NCI-H2227 (cell line): ENCODE measurements at regions not wholly inside any gene's neighbourhood (a gene's known extent, or its start where the extent isn't known, plus 50 kb on each side); places are given as distances from the start of the nearest gene placed in this dataset.
"Not testable (repeated sequence)": the region's sequence is repeated elsewhere in the genome, so short reads cannot be mapped to it uniquely, and the experiment has no call there.

Experiments used
- DNase-seq: peaks from one replicate; lab custom pipeline; 2025; ENCODE audit not compliant: unreplicated experiment; lab: John Stamatoyannopoulos, UW

DNA sequence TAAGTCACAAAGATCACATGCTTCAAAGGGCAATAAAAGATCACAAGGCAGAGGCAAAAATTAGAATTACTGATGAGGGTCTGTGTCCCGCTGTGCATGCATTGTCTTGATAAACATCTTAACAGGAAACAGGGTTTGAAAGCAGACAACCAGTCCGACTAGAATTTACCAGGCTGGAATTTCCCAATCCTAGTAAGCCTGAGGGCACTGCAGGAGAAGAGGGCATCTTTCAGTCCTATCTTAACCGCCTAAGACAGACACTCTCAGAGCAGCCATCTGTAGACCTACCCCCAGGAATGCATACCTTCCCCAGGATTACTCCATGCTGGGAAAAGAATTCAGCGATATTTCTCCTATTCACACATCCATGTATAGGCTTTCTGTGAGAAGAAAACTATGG is 465.8 kb upstream of the TMEFF2 start:
- DNase-seq, result not testable (repeated sequence)

- peak; percentile 68 for DNase-seq
These were observed 462.6 kb upstream of the TMEFF2 start for GRCh38 chr2:192657362-192657761.

GRCh38 chr2:192655916-192656315 is 461.2 kb upstream of the TMEFF2 start:
- no peak for DNase-seq

DNA sequence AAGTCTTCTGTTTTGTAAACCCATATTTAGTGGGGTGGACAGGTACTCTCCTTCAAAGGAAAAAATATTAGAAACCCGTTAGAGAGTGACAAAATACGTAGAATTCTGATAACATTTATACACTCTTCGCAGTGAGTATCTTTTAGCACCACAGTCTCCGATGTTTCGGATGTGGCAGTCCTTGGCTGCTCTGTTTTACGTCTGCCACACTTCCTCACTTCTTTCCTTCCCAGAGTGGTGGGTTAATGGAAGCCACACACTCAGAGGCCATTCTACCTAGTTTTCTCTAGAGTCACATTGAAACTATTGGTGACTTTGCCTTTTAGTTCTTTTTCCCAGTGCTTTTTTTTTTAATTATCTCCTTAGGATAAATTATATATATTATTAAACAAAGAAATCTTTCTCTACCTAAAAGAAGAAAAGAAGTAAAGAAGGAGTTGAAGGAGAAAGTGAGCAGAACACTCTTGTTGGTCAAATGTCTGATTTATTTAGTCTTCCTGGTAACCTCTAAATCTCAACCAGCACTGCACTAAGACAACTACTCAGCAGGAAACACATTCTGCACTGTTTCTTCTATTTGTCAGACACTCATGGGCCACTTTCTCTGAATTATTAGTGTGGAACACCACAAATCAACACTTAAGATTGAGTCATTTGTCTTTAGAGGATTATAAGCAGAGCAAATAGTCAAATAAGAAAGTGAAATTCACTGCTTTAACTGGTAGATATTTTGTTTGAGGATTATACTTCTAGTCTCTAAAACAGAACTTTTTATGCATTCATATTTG is 451.3 kb upstream of the TMEFF2 start:
- no peak for DNase-seq

DNA sequence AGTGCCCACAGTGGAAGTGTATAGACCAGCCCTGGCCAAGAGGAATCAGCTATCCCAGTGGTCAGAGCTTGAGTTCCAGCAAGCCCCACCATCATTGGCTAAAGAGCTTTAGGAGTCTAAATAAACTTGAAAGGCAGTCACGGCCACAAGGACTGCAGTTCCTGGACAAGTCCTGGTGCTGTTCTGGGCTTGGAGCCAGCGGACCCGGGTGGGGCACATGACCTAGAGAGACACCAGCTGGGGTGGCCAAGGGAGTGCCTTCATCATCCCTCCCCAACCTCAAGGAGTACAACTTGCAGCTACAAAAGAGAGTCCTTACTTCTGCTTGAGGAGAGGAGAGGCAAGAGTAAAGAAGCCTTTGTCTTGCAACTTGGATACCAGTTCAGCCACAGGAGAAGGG is 439.8 kb upstream of the TMEFF2 start:
- no peak for DNase-seq

- DNase-seq, result no peak
These were observed 433.3 kb upstream of the TMEFF2 start for GRCh38 chr2:192628017-192628416.

GRCh38 chr2:192615105-192615504 is 420.4 kb upstream of the TMEFF2 start:
- DNase-seq, result no peak

- no peak for DNase-seq
These were observed 409.6 kb upstream of the TMEFF2 start for GRCh38 chr2:192604295-192604694.

DNA sequence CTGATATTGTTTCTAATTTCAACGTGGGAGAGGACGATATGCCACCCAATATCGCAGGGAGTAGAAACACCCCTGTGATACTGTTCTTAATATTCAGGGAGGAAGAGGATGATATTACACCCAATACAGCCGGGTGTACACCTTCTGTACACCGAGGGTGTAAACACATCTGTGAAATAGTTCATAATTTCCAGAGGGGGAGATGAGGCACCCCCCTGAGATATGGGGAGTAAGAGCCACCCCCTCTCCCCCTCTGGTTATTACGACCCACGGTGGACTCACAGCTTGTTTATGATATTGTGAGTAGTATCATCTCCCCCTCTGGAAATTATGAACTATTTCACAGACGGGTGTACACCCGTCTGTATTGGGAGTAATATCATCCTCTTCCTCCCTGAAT is 403.9 kb upstream of the TMEFF2 start:
- DNase-seq, result not testable (repeated sequence)

GRCh38 chr2:192593561-192593960 is 398.8 kb upstream of the TMEFF2 start:
- DNase-seq, result no peak

- no peak for DNase-seq
These were observed 396.9 kb upstream of the TMEFF2 start for GRCh38 chr2:192591617-192592016.

- no peak for DNase-seq
These were observed 390.7 kb upstream of the TMEFF2 start for GRCh38 chr2:192585418-192585817.

DNA sequence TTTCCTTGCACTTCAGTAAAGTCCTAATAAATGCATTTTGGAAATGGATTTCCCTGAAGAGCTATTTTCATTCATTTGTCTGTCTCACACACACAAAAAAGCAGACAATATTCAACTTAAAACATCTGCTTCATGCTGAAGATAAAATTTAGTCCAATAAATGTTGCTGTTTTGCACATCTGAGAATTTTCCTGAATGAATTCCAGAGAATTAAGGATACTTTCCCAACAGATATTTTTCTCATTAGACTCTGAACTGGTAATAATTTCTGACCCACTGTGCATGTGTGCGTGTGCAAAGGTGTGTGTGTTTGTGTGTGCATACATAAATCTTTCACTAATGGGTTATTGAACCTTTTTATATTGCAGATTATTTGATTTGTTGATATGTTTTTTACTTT is 390.2 kb upstream of the TMEFF2 start:
- no peak for DNase-seq

GRCh38 chr2:192579965-192580700 is 385.4 kb upstream of the TMEFF2 start:
- DNase-seq, result no peak

GRCh38 chr2:192578780-192579179 is 384.0 kb upstream of the TMEFF2 start:
- DNase-seq, result no peak

DNA sequence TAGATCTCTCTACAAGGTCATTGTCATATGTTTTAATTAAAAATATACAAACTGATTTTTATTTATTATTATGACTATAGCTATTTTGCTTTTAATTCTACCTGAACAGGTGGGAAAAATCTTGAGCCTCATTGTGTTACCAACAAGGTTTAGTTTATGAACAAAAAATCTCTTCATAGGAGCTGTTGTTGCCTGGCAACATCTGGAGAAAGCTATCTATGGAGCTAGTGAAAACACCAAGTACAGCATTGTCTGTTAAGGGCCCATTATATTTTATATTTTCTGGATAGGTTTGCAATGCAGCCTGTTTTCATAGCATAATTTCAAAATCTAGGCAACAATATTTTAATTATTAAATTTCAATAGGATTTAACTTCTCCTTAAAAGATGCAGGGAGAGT is 383.0 kb upstream of the TMEFF2 start:
- no peak for DNase-seq

DNA sequence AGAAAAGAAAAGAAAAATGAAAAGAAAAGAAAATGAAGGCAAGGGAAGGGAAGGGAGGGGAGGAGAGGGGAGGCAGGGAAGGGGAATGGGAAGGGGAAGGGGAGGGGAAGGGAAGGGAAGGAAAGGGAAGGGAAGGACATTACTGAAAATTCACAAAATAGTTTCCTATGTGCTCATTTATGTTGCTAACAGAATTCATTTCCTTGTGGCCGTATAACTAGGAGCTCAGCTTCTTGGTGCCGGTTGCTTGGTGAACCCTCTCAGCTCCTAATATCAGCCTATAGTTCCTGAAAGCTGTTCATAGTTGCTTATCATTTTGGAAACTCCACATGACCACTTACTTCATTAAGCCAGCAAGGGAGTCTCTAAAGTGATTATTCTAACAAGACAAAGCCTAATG is 379.8 kb upstream of the TMEFF2 start:
- no peak for DNase-seq

DNA sequence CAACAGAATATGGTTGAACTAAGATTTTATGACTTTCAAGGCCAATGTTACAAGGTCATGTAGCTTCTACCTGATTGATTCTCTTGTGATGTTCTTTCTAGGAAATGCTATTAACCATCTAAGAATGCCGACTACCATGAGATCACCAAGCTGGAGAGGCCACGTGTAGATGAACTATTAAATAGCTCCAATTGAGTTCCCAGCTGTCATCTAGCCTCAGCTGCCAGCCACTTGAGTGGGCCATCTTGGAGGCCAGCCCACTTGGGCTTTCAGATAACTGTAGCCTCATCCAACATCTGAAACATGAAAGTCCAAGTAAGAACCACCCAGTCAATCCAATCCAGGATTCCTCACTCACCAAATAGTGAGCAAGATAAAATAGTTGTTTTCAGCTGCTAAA is 376.9 kb upstream of the TMEFF2 start:
- DNase-seq, result no peak

- no peak for DNase-seq
These were observed 376.1 kb upstream of the TMEFF2 start for GRCh38 chr2:192570788-192571187.

GRCh38 chr2:192566863-192567262 is 372.1 kb upstream of the TMEFF2 start:
- DNase-seq, result no peak

DNA sequence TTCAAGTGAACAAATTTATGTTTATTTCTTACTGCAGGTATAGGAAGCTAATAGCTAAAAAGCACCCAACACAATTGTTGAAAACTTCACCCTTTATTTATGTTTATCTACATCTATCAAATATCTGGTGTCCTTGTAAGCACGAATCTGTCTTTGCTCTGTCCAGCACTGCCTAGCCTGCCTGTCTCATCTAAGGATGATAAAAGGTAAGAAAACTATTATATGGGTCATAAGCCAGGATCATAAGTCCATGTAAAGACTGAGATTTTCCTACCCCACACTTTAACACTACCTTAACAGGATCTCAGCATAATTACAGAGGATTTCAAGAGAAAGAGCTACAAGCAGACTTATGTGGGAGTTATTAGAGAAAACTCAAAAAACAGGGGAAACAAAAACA is 365.6 kb upstream of the TMEFF2 start:
- DNase-seq, result no peak

- DNase-seq, result no peak
These were observed 364.9 kb upstream of the TMEFF2 start for GRCh38 chr2:192559587-192559986.

DNA sequence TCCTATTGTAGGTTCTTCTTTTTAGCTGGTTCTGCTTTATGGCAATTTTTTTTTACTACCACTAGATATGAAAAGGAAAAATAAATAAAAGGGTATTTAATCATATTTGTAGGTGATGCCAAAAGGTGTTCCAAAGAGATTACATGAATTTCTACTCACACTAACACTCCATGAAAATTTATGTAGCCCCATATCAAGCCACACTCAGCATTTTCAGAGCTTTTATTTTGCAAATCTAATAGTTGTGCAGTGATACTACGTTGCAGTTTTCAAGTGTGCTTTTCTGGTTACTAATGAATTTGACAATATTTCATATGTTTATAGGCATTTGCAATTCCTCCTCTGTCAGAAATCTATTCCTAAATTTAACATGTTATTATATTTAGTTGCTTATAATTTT is 363.9 kb upstream of the TMEFF2 start:
- no peak for DNase-seq
